ENCODE measurements at regions not wholly inside any gene's neighbourhood (a gene's known extent, or its start where the extent isn't known, plus 50 kb on each side); places are given as distances from the start of the nearest gene placed in this dataset.

DNA sequence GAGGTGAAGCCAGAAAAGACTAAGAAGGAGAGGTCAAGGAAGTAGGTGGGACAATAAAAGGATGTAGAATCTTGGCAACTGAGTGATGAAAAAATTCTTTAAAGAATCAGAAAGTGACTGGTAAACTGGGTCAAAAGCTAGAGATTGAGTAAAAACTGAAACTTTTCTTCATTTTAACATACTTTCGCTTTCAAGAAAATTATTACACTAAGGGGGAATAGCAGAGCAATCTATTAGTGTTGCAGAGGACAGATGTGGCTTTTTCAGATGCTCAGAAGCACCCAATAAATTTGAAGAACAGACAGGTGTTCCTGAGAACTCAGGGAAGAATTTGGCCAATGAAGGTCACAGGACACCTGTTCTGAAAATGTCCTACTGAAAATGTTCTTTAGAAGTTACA lies 805.4 kb upstream of the ALCAM start:
- TF ChIP-seq CTCF (IDR thresholded peaks at IDR 0.05) (no peak), POLR2A (IDR thresholded peaks at IDR 0.05) (no peak)

Data from body of pancreas (tissue), 4 donors.